NCI-H1417 (cell line): ENCODE measurements at regions not wholly inside any gene's neighbourhood (a gene's known extent, or its start where the extent isn't known, plus 50 kb on each side); places are given as distances from the start of the nearest gene placed in this dataset.
A peak's percentile ranks its signal among the peaks of the same experiment; 100 is the strongest.
"Not testable (repeated sequence)": the region's sequence is repeated elsewhere in the genome, so short reads cannot be mapped to it uniquely, and the experiment has no call there.

Experiments
- DNase-seq, 3 experiments: peaks; one replicate each; lab custom pipeline; 2025; lab: John Stamatoyannopoulos, UW

GRCh38 chr17:34012709-34013375 lies 242.2 kb upstream of the CCL2 start:
- peak in 1 of 3 experiments; percentile 6 for DNase-seq

GRCh38 chr17:34015253-34015652 lies 239.8 kb upstream of the CCL2 start:
- DNase-seq = no peak

DNA sequence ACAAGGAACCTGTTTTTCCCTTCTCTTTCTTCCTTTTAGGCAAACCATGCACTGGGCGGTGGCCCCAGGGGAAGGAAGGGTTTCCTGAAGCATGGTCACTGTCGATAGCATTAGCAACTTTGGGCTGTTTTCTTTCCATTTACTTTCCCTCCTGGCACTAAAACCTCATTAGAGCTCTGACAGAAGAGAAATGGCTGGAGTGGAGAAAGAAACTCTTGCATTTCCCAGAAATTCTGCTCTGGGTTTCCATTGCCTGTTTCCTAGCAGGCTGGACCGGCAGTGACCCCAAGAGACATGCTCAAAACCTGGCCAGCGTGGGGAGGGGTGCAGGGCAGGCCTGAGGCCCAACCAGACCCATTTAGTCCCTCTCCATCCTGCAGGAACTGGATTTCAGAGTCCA lies 230.7 kb upstream of the CCL2 start:
- no peak for DNase-seq

DNA sequence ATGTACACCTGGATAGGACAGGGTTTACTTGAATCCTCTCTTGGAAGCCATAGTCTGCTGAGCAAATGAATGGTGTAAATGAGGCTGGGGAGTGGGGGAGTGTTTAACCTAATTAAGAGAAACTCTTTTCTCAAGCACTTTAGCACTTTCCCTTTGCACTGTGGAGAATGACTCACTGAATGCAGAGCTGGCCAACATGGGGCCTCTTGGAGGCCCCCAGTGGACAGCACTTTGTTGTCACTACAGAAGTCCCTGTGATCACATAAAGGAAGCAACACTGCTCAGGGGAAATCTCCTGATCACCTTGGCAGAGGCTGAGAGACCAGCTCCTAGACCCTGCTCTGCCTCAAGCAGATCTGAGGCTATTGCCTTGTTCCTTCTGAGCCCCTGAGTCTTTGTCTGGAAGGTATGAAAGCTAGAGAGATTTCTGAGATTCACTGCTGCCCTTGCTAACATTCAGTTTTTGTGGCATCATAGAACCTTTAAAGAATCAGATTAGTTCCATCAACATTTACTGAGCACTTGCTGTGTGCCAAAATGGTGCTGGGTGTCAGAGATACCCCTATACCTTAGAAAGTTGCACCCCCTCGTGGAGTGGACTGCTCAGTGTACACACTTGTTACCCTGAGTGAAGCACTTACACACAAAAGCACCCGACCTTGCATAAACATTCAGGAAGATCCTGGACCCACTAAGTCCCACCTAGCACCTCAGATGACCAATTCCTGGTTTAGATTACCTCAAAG lies 230.1 kb upstream of the CCL2 start:
- DNase-seq = no peak

- not testable (repeated sequence) for DNase-seq
Observed at GRCh38 chr17:34030601-34031000, 224.5 kb upstream of the CCL2 start.

GRCh38 chr17:34032305-34032704 lies 222.8 kb upstream of the CCL2 start:
- not testable (repeated sequence) for DNase-seq

- DNase-seq = not testable (repeated sequence)
Observed at GRCh38 chr17:34038786-34039185, 216.3 kb upstream of the CCL2 start.

DNA sequence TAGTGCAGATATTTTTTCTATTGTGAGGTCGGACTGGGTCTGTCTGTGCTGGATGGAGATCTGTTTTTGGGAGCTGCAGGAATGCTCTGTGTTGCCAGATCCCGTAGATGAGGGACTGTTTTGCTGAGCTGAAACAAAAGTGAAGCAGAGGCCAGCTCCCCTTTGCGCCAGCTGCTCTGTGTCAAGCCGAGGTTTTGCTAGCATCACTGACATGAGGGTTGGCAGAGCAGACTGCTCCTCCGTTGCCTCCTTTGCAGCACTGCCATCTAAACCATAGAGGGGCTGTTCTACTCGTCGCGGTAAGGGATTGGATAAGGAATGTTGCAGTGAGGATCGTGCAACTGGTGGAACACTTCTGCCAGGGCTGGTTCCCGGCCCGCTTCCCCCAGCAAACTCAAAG lies 215.9 kb upstream of the CCL2 start:
- not testable (repeated sequence) for DNase-seq

DNA sequence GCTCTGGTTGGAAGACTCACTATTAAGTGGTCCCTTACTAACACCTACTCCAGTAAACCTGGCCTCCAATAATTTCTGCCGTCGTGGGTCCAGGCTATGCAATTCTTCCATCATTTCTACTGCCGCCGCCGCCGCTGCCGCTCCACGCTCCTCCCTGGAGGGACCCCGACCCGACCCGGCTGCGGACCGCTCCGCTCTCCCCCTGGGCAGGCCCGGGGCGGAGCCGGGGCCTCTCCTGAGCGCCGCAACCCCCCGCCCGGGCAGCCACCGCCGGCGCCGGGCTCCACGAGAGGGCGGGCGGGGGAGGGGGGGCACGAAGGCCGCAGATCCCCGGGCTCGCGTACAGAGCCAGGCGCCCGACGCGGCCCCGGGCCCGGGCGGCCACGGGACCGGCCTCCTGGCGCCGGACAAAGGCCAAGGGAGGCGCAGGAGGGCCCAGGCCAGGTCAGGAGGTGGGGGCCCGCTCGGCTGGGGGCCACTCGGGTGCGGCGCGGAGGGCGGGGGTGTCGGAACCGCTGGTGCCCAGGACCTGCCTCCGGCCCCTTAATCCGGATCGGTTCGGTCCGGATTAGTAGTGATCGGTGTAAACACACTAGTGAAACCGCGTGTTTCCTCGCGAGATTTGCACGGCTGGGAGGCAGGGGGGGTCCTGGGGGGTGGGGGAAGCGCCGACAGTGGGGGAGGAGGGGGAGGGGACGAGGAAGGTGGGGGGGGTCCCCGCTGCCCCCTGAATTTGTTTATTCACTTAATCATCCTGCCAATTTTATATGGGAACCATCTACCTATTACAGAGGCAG lies 215.1 kb upstream of the CCL2 start:
- DNase-seq = not testable (repeated sequence)

- no peak for DNase-seq
Observed at GRCh38 chr17:34045990-34046389, 209.1 kb upstream of the CCL2 start.

DNA sequence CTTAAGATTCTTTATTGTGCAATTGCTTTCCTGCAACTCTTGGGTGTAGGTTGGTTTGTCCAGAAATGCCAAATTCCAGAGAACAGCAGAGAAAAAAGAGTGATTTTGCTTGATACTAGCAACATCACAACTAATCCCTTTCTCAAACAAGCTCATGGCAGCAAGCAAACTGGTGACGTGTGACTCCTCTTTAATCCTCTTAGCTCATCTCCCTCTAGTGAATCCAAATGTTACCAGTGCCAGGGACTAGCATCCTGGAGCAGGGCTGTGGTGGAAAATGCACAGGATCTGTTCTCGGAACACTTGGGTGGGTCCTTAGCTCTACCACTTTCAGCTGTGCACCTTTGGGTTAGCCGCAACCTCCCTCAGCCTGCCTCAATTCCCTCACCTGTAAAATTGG lies 204.0 kb upstream of the CCL2 start:
- DNase-seq = no peak

GRCh38 chr17:34054495-34054894 lies 200.6 kb upstream of the CCL2 start:
- no peak for DNase-seq

GRCh38 chr17:34055606-34056005 lies 199.5 kb upstream of the CCL2 start:
- no peak for DNase-seq

GRCh38 chr17:34059423-34060220 lies 195.5 kb upstream of the CCL2 start:
- no peak for DNase-seq

- DNase-seq = no peak
Observed at GRCh38 chr17:34066528-34066927, 188.6 kb upstream of the CCL2 start.

DNA sequence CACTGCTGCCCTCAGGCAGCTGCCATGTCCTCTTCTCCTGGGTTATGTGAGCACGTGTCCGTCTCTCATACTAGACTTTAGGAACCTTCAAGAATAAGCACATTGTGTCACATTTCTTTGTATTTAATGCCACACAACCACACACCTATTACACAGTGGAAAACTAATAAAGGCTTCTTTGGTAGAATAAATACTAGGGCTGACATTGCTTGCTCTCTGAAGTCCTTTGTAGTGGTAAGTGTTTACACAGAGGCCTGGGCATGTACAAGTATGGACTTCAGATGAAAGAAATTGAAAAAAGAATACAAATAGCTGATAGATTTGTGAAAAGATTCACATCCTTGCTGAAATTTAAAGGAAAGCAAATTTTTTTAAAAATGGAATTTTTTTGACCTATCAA lies 188.1 kb upstream of the CCL2 start:
- DNase-seq = no peak

DNA sequence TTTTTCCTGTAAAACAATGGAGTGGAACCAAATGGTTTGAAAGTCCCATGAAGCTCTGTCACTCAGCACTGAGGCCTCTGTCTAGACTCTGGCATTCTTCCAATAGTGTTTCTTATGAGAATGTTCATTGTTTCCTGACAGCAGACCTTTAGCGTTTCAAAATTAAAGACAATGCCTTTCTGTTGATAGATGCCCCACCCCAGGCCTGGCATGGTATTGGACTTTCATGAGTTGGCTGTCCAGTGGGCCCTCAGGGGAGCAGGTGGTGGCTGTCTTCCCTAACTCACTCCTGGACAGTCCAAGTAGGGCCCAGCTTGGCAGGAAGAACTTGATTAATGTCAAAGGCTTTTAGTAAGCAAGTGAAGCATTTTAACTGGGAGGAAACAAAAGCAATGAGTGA lies 186.5 kb upstream of the CCL2 start:
- peak in 1 of 3 experiments; percentile 43 for DNase-seq

- DNase-seq = no peak
Observed at GRCh38 chr17:34070712-34071111, 184.4 kb upstream of the CCL2 start.

DNA sequence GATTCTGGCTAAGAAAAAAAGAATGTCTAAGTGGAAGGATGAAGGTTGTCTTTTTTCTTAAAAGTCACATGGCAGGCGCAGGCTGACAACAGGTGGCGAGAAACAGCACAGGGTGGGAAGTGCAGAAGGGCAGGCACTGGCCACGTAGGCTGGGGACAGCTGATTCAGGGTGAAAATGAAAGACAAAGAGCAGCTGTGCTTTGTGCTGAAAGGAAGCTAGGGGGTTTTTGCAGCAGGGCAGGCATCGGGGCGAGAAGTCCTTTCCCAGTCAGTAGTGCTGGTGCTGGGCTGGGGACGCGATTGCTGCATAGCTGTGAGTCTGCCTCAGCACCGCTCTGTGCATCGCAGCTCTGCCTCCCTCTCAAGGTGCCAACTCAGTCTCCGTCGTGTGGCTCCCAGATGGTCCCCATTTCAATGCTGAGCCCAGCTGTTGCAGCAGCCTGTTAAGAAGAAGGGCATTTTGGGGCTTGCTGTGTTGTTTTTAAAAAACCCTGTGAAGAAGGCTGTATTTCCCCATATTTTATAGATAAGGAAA lies 183.1 kb upstream of the CCL2 start:
- no peak for DNase-seq

DNA sequence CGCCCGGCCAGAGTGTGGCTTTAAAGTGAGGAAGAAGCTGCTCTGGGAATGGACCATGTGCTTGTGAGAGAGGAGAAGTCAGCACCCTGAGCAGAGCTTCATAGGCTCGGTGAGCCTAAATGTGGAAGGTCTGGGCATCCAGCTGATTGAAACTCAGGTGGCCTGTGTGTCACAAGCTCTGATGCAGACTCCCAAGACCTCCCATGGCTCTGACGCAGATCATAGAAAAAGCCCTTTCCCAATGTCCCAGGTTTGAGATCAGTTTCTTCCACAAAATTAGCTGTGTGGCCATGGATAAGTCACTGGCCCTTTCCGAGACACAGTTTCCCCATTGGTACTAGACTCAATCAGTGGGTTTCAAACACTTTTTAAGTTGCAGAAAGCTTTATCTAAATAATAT lies 180.0 kb upstream of the CCL2 start:
- DNase-seq = no peak

DNA sequence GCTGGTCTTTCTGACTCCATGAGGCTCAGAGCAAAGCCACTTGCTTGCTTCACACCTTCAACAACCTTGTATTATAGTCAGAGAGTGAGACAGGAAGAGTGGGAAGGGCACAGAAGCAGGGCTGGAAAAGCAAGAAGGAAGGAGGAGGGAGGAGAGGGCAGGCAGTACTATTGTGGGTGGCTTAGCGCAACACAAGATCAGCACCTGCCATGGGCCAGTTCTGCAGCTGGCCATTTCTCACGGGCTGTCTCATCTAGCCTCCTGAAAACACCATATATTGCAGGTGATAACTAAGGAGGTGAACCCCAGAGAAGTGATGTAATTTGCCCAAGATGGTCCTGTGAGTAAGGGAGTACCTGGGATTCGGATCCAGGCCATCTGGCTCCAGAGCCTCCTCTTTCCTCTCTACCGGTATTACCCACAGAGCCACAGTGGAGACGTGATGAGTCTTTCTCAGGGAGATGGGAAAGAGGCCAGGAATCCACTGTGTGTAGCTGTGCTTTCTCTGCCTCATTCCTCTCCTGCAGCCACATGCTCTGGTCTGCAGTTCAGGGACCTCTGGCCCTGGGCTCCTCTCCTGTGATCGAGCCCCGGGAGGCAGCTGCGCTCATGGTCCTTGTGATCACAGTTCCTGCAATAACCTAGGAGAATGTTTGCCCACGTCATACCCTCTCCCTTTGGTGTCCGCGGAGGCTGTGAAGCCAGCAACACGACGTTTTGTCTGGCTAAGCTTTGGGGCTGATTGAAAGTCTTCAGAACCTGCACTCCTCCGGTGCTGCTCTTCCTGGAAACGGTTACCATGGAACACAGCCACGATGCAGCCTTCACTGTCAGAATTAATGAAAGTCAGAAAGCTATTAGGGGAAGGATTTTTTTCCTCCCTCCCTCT lies 178.1 kb upstream of the CCL2 start:
- DNase-seq = no peak
